ENCODE measurements at regions not wholly inside any gene's neighbourhood (a gene's known extent, or its start where the extent isn't known, plus 50 kb on each side); places are given as distances from the start of the nearest gene placed in this dataset.

GRCh38 chr13:78215458-78216108 lies 297.0 kb upstream of the EDNRB start:
- DNase-seq: no peak

DNA sequence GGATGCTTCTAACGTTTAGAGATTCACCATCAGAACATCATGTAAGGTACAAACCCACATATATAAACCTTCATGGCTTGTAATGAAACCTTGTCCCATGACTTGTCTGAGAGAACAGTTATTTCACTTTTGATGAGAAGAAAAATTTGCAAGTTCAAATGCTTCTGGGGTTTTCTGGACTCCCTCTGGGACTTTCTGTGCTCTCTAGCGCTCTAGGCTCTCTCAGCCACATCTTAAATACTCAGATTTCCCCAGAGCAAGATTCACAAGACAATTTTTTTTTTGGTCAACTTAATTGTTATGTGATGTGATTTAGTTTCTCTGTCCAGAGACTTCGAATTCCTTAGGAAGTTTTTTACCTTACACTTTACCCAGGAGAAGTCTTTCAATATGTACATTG lies 282.8 kb upstream of the EDNRB start:
- no peak for DNase-seq

GRCh38 chr13:78198821-78199220 lies 280.2 kb upstream of the EDNRB start:
- DNase-seq: no peak

DNA sequence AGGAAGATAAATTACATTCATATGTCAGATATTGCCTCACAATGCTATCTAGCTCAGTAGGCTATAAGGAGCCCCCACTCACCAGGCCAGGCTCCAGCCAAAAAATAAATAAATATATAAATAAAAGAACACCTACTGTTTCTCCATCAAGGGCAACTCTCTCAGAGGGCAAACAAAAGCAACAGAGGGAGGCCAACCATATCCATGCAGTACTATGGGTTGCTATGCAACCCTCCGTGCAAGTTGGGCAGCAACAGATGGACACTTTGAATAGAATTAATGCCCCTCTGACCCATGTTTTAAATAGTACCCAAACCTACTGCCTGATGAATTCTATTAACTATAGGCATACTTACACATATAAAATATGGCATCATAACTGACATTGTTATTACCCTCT lies 279.8 kb upstream of the EDNRB start:
- DNase-seq: no peak

DNA sequence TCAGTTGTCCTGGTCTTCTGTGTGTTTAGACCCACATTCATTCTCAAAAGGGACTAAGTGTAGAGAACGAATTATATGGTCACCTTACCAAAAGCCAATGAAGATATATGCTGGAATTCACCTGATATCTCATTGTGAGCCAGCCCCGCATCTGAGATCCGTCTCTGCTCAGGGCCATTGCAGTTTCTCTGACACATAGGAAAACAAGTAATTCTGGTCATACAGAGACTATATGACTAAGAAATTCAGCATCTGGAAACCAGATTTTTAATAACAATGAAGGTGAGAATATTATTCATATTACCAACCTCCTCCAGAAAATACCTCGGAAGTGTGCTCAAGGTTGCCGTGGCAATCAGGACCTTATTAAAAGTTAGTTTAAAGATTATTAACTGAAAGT lies 278.6 kb upstream of the EDNRB start:
- DNase-seq: no peak

- no peak for DNase-seq
Observed at GRCh38 chr13:78194904-78195639, 276.4 kb upstream of the EDNRB start.

- DNase-seq: no peak
Observed at GRCh38 chr13:78193846-78194245, 275.2 kb upstream of the EDNRB start.

DNA sequence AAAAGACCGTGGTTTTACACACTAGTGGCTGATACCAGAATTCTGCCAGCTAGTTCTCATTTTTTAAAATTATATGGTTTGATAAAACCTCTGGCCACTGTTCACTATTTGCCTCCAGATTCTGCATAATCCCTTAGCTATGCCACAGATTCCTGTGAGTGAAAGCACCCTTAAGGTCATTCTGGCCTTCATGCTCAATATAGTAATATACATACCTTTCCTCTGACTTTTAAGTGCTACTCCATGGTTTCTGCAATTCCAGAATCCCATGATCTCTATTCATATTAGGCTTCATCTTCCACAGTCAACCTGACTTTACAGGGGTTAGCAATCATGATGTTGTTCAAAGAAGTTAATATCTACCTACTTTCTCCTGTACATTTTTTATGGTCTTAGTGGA lies 274.1 kb upstream of the EDNRB start:
- DNase-seq: no peak

- no peak for DNase-seq
Observed at GRCh38 chr13:78190296-78190695, 271.7 kb upstream of the EDNRB start.

- DNase-seq: no peak
Observed at GRCh38 chr13:78187781-78188180, 269.1 kb upstream of the EDNRB start.

GRCh38 chr13:78185700-78186099 lies 267.1 kb upstream of the EDNRB start:
- no peak for DNase-seq

DNA sequence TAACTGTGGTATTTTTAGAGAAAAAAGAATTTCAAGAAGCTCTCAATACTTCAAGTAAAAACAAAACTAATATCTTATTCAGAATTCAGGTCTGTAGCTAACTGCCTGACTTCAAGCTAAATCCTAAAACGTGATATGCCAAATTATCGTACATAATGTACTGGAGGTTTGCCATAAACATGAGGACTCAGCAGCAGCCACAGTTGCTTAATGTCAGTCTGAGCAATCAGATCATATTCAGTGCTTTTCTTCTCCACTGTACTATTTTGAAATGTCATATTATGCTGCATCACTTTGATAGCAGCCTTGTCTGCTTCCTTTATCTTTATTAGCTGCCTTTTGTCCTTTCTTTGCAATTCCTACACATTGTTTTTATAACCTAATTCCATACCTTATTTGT lies 265.1 kb upstream of the EDNRB start:
- no peak for DNase-seq

- DNase-seq: no peak
Observed at GRCh38 chr13:78182813-78183212, 264.2 kb upstream of the EDNRB start.

DNA sequence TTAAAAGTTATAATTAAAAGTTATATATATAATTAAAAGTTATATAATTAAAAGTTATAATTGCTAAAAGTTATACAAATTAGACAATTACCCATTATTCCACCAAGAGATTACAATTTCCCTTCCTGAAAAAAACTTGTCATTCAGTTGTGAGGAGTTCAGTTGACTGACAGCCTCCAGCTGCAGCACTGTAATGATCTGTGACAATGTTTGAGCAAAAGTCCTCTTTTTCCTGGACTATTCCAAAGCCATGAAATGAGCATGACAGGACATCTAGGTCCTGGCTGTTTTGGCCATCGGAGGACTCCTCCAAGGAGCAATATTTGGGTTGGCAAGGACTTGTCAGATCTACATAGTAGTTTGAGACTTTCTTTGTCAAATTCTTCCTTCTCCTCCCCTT lies 258.7 kb upstream of the EDNRB start:
- DNase-seq: no peak

- DNase-seq: no peak
Observed at GRCh38 chr13:78176880-78177279, 258.2 kb upstream of the EDNRB start.

GRCh38 chr13:78169386-78169785 lies 250.8 kb upstream of the EDNRB start:
- DNase-seq: no peak

- DNase-seq: no peak
Observed at GRCh38 chr13:78168981-78169380, 250.3 kb upstream of the EDNRB start.

DNA sequence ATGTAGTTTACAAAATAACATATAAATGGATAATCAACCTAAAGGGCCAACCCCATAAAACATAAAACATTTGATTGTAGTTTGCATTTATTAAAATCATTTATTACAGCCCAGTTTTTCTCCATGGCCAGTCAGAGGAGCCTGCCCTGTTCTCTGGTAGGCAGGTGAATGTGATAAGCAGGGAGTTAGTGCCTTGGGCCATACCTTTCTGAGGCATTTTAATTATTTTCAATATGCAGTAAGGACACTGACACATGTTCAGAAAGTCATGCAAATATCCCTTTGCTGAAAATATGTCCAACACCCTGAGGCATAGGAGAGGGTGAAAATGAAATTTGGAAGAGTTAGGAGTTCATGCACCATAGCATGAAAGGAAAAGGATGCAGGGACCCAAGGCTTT lies 242.6 kb upstream of the EDNRB start:
- DNase-seq: no peak

DNA sequence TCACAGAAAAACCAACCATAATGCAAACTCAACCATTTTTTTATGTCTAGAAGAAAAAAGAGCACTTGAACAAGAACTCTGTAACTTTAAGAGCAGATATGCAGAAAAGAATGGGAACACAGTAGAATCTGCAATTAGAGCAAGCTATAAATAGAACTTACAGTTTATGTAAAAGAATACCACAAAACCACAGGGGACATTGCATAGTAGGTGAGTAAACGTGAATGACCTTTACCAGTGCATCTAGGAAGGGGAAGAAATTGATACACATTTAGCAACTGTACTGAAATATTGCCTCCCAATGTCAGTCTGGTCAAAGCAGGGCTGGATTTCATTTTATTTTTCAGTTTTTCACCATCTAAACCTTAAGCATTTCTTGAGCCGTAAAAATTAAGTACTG lies 242.2 kb upstream of the EDNRB start:
- DNase-seq: no peak

GRCh38 chr13:78152415-78152814 lies 233.8 kb upstream of the EDNRB start:
- no peak for DNase-seq

DNA sequence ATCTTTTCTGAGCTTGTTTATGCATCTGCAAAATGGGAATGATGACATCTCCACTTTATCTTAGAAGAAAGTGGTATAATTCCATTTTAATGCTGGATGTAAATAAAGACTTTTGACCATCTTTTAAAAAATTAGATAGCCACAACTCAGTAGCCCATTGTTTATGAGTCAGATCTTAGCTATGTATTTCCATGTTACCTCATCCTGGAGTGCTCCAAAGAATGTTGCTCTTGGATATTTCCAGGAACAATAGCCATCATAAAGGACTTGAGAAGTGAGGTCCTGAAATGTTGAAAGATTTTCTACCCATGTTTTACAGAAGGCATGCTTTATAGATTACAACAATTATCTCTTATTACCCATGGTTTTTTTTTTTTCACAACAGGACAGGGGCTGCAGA lies 229.3 kb upstream of the EDNRB start:
- no peak for DNase-seq

DNA sequence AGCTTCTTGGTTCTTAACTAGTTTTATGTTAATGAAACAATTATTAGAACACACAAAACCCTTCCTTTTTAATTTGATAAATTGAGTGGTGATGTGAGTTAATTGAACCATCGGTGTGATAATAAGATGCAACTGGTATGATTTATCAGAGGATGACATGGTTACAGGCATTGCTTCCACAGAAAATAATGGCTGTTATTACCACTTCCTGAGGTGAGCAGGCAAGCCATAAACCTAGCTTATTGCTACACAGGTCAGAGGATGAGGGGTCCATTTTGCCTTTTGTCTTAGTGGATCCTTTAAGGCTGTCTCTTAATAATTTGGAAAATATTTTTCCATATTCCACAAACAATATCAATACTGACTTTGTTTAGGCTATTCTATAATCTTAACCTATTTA lies 226.6 kb upstream of the EDNRB start:
- no peak for DNase-seq

- DNase-seq: no peak
Observed at GRCh38 chr13:78139765-78140164, 221.1 kb upstream of the EDNRB start.

- DNase-seq: no peak
Observed at GRCh38 chr13:78138756-78139155, 220.1 kb upstream of the EDNRB start.
